HepG2 (cell line): ENCODE measurements at regions not wholly inside any gene's neighbourhood (a gene's known extent, or its start where the extent isn't known, plus 50 kb on each side); places are given as distances from the start of the nearest gene placed in this dataset.

Experiments
- ATAC-seq: fragments of 200-7000 bp; cut with Tn5 transposase; 3 replicates; pipeline ENCODE4 v1.9.1; 2020; ENCODE audit warnings: mild to moderate bottlenecking, moderate library complexity
- BruUV-seq: library from RNA; stranded (reverse); fragments of 400-500 nt; replicated peaks from 2 replicates; lab custom pipeline; 2021; lab: Mats Ljungman, UMichigan
- CTCF ChIA-PET: fragments of 300-600 bp; formaldehyde crosslinking; extraction: SDS; loops from one replicate; lab custom pipeline; 2021; ENCODE audit warnings: low total read pairs, inconsistent platforms, low intra/inter-chr PET ratio; lab: Yijun Ruan, JAX
- POLR2A ChIA-PET: fragments of 350-600 bp; sonication (Branson Sonifier 250); formaldehyde crosslinking; loops from one replicate; lab custom pipeline; 2020; ENCODE audit warnings: antibody characterized with exemption, inconsistent platforms; lab: Yijun Ruan, JAX
- DNase-seq: peaks from one replicate; pipeline ENCODE4 v3.0.0-alpha.2; 2015; ENCODE audit warnings: low spot score
- FAIRE-seq: peaks from 3 replicates; lab custom pipeline; 2011; peaks lifted over from hg19 to GRCh38; lab: Jason Lieb, UNC
- H2AFZ ChIP-seq: one replicate; pipeline ENCODE4 v1.6.1; 2011; ENCODE audit warnings: low read length, inconsistent platforms
- H3K27ac ChIP-seq: fragments of 300-600 bp; 3 replicates; pipeline ENCODE4 v1.8.0; 2011; ENCODE audit warnings: mixed run types, mild to moderate bottlenecking, mixed read lengths, low read length, inconsistent platforms; ENCODE audit not compliant: insufficient read depth; ENCODE audit errors: extremely low read length
- H3K27me3 ChIP-seq, 2 experiments: fragments of 200-600 bp in 1 of 2; 2 replicates in 1 of 2; 3 replicates in 1 of 2; pipeline versions ENCODE4 v1.6.0 to v1.8.0; 2011; ENCODE audit warnings: low read length in 2 of 2, mild to moderate bottlenecking in 2 of 2, moderate library complexity in 2 of 2, inconsistent platforms in 1 of 2; ENCODE audit not compliant: insufficient read depth in 2 of 2, control insufficient read depth in 1 of 2
- H3K36me3 ChIP-seq, 2 experiments: fragments of 200-600 bp in 1 of 2; replicated peaks in 1 of 2; 2 replicates in 1 of 2; 3 replicates in 1 of 2; pipeline versions ENCODE4 v1.5.1 to v1.8.0; 2011; ENCODE audit warnings: low read length in 2 of 2, inconsistent platforms in 1 of 2; ENCODE audit not compliant: insufficient read depth in 2 of 2, control insufficient read depth in 1 of 2
- H3K4me1 ChIP-seq: 2 replicates; pipeline ENCODE4 v1.5.1; 2012; ENCODE audit warnings: low read length, inconsistent platforms; ENCODE audit not compliant: insufficient read depth
- H3K4me2 ChIP-seq: 2 replicates; pipeline ENCODE4 v1.6.0; 2011; ENCODE audit warnings: low read depth, low read length, inconsistent platforms
- H3K4me3 ChIP-seq, 3 experiments: fragments of 200-600 bp in 1 of 3; sonication (generic), shearing (Covaris generic) in 1 of 3; replicated peaks in 1 of 3; 2 replicates each; pipeline ENCODE4 v1.5.1; 2011 to 2016; ENCODE audit warnings: low read length in 3 of 3, inconsistent platforms in 2 of 3, low read depth in 2 of 3, mild to moderate bottlenecking in 2 of 3, control low read depth in 1 of 3, mixed read lengths in 1 of 3; ENCODE audit not compliant: insufficient read depth in 1 of 3
- H3K79me2 ChIP-seq: one replicate; pipeline ENCODE4 v1.6.1; 2011; ENCODE audit warnings: low read length, inconsistent platforms; ENCODE audit not compliant: insufficient read depth
- H3K9ac ChIP-seq: 2 replicates; pipeline ENCODE4 v1.6.0; 2011; ENCODE audit warnings: mild to moderate bottlenecking, low read depth, low read length, inconsistent platforms; ENCODE audit not compliant: insufficient read depth
- H3K9me3 ChIP-seq: 2 replicates; pipeline ENCODE4 v1.5.1; 2012; ENCODE audit warnings: mild to moderate bottlenecking, low read length
- H4K20me1 ChIP-seq: 2 replicates; pipeline ENCODE4 v1.6.0; 2011; ENCODE audit warnings: inconsistent platforms, mild to moderate bottlenecking, low read length, moderate library complexity; ENCODE audit not compliant: insufficient read depth
- AGO1 ChIP-seq: fragments of 200-400 bp; formaldehyde crosslinking; IDR thresholded peaks from 2 replicates; pipeline ENCODE4 v1.6.1; 2017; ENCODE audit warnings: mild to moderate bottlenecking, low read depth, low read length, moderate library complexity; ENCODE audit not compliant: poor library complexity, severe bottlenecking
- ARNT ChIP-seq: fragments of 450-650 bp; IDR thresholded peaks from 2 replicates; pipeline ENCODE4 v1.6.1; 2017
- FLYWCH1 ChIP-seq: sonication (generic); formaldehyde crosslinking; IDR thresholded peaks from 2 replicates; pipeline ENCODE4 v1.8.1; 2023; ENCODE audit warnings: mild to moderate bottlenecking, missing genetic modification reagents
- HDAC1 ChIP-seq: sonication (generic); formaldehyde crosslinking; IDR thresholded peaks from 2 replicates; pipeline ENCODE4 v1.5.1; 2020; ENCODE audit warnings: mild to moderate bottlenecking, missing genetic modification reagents
- MAF1 ChIP-seq: sonication (generic); formaldehyde crosslinking; IDR thresholded peaks from 2 replicates; pipeline ENCODE4 v1.5.0; 2020; ENCODE audit warnings: missing genetic modification reagents, borderline replicate concordance
- MAFG ChIP-seq: sonication (generic); formaldehyde crosslinking; IDR thresholded peaks from 2 replicates; pipeline ENCODE4 v1.5.1; 2020; ENCODE audit warnings: mild to moderate bottlenecking, missing genetic modification reagents
- NR1H2 ChIP-seq: sonication (generic); formaldehyde crosslinking; IDR thresholded peaks from 2 replicates; pipeline ENCODE4 v1.8.1; 2022; ENCODE audit warnings: low read depth, missing genetic modification reagents, borderline replicate concordance
- POLR2AphosphoS5 ChIP-seq: IDR thresholded peaks from 2 replicates; pipeline ENCODE4 v1.6.1; 2012; ENCODE audit warnings: low read depth, low read length
- REL ChIP-seq: sonication (generic); formaldehyde crosslinking; conservative IDR thresholded peaks from 2 replicates; pipeline ENCODE4 v1.8.0; 2022; ENCODE audit warnings: mild to moderate bottlenecking, missing genetic modification reagents, moderate library complexity
- RFX1 ChIP-seq: fragments of 450-650 bp; IDR thresholded peaks from 2 replicates; pipeline ENCODE4 v1.6.1; 2017
- SIX1 ChIP-seq: sonication (generic); formaldehyde crosslinking; IDR thresholded peaks from 2 replicates; pipeline ENCODE4 v1.4.0; 2020; ENCODE audit warnings: missing genetic modification reagents, borderline replicate concordance
- SMAD3 ChIP-seq: sonication (generic); formaldehyde crosslinking; IDR thresholded peaks from 2 replicates; pipeline ENCODE4 v1.4.0; 2020; ENCODE audit warnings: missing genetic modification reagents
- SMC3 ChIP-seq: IDR thresholded peaks from 2 replicates; pipeline ENCODE4 v1.6.1; 2011; ENCODE audit warnings: low read length, improper control_type of control experiment
- SOX5 ChIP-seq: IDR thresholded peaks from 2 replicates; pipeline ENCODE4 v1.6.1; 2016; ENCODE audit warnings: borderline replicate concordance
- ZBTB25 ChIP-seq: IDR thresholded peaks from 2 replicates; pipeline ENCODE4 v1.6.1; 2018; ENCODE audit warnings: missing genetic modification reagents
- ZMAT3 ChIP-seq: sonication (generic); formaldehyde crosslinking; conservative IDR thresholded peaks from 2 replicates; pipeline ENCODE4 v1.7.0; 2021; ENCODE audit warnings: missing genetic modification reagents
- ZNF33B ChIP-seq: sonication (generic); formaldehyde crosslinking; IDR thresholded peaks from 2 replicates; pipeline ENCODE4 v1.5.1; 2020; ENCODE audit warnings: mild to moderate bottlenecking, missing genetic modification reagents
- ZNF468 ChIP-seq: sonication (generic); formaldehyde crosslinking; IDR thresholded peaks from 2 replicates; pipeline ENCODE4 v1.8.0; 2022; ENCODE audit warnings: mild to moderate bottlenecking, moderate library complexity, missing genetic modification reagents
- ZNF576 ChIP-seq: sonication (generic); formaldehyde crosslinking; IDR thresholded peaks from 2 replicates; pipeline ENCODE4 v1.4.0; 2020; ENCODE audit warnings: mild to moderate bottlenecking, missing genetic modification reagents
- ZNF709 ChIP-seq: sonication (generic); formaldehyde crosslinking; IDR thresholded peaks from 2 replicates; pipeline ENCODE4 v1.5.0; 2020; ENCODE audit warnings: mild to moderate bottlenecking, missing genetic modification reagents
- ZNF879 ChIP-seq: sonication (generic); formaldehyde crosslinking; IDR thresholded peaks from 2 replicates; pipeline ENCODE4 v1.8.1; 2023; ENCODE audit warnings: missing genetic modification reagents
- WGBS: methylation state at CpG from one replicate; pipeline ENCODE4 v1.1.6; 2017; ENCODE audit warnings: low lambda C conversion rate; 5-methylcytosine and 5-hydroxymethylcytosine counted together
- in situ Hi-C: cut with HindIII; loops from 2 replicates; pipeline ENCODE4 v1.10.0; 2017; ENCODE audit warnings: low pct_unique_long_range_greater_than_20kb; ENCODE audit not compliant: extremely low pct_ligation_motif_present
- intact Hi-C: fragments of 100-400 bp; cut with micrococcal nuclease; formaldehyde crosslinking; loops from one replicate; pipeline ENCODE4 v1.10.0; 2022; ENCODE audit not compliant: unreplicated experiment

GRCh38 chr11:121367844-121368225 is 75.3 kb downstream of the SC5D start:
- Histone ChIP-seq H3K9ac (no peak overlapping the region), H4K20me1 (no peaks in the 10 kb centered on the region), H3K27ac (no peak overlapping the region), H3K4me2 (no peak overlapping the region), H3K36me3 (no peaks in the 10 kb centered on the region), H2AFZ (no peak overlapping the region), H3K27me3 (peaks cover 0 to 26% of the 10 kb centered on the region in 2 experiments; a peak in 4 of 5 replicates), H3K9me3 (no peaks in the 10 kb centered on the region), H3K4me3 (no peak overlapping the region), H3K4me1 (no peaks in the 10 kb centered on the region), H3K79me2 (no peaks in the 10 kb centered on the region)
- BruUV-seq: no TSS peak
- in situ Hi-C loops: no loop called here
- 15% methylated on average over 2 of the region's 2 CpGs for WGBS
- no peak for TF ChIP-seq AGO1
- no peak for TF ChIP-seq ZMAT3 (CRISPR knock-in tag)
- no peak for TF ChIP-seq POLR2AphosphoS5
- TF ChIP-seq ZNF879 (CRISPR knock-in tag): no peak
- no peak for TF ChIP-seq ARNT
- TF ChIP-seq REL (CRISPR knock-in tag): no peak
- no peak for TF ChIP-seq SOX5 (CRISPR knock-in tag)
- TF ChIP-seq RFX1: no peak
- DNase-seq (no peak), ATAC-seq (no peak), FAIRE-seq (no peak)
- CTCF ChIA-PET: no interaction called here
- intact Hi-C loops: no loop called here
- POLR2A ChIA-PET: no interaction called here

GRCh38 chr11:121368364-121369240 is 76.0 kb downstream of the SC5D start:
- 20% methylated on average over 8 of the region's 8 CpGs for WGBS
- Histone ChIP-seq H4K20me1 (no peaks in the 10 kb centered on the region), H3K27ac (no peak overlapping the region), H3K9me3 (no peaks in the 10 kb centered on the region), H3K9ac (no peak overlapping the region), H3K79me2 (no peaks in the 10 kb centered on the region), H3K4me3 (no peak overlapping the region), H2AFZ (no peak overlapping the region), H3K4me2 (no peak overlapping the region), H3K4me1 (no peaks in the 10 kb centered on the region), H3K36me3 (no peaks in the 10 kb centered on the region), H3K27me3 (peaks cover 0 to 25% of the 10 kb centered on the region in 2 experiments; a peak in 4 of 5 replicates)
- ATAC-seq: no peak
- DNase-seq: no peak
- no peak for FAIRE-seq
- BruUV-seq: no TSS peak
- intact Hi-C loops (no loop called here), in situ Hi-C loops (no loop called here)
- POLR2A ChIA-PET: no interaction called here
- CTCF ChIA-PET: no interaction called here
- no peak for TF ChIP-seq FLYWCH1
- TF ChIP-seq ZBTB25 (CRISPR knock-in tag): no peak
- no peak for TF ChIP-seq ZNF468 (CRISPR knock-in tag)
- no peak for TF ChIP-seq SMAD3 (CRISPR knock-in tag)
- no peak for TF ChIP-seq ZNF33B (CRISPR knock-in tag)
- TF ChIP-seq HDAC1 (CRISPR knock-in tag): no peak
- no peak for TF ChIP-seq MAFG
- TF ChIP-seq NR1H2 (CRISPR knock-in tag): no peak
- TF ChIP-seq ARNT: no peak
- no peak for TF ChIP-seq MAF1 (CRISPR knock-in tag)
- TF ChIP-seq SIX1 (CRISPR knock-in tag): no peak
- TF ChIP-seq ZNF576 (CRISPR knock-in tag): no peak
- TF ChIP-seq SMC3: no peak
- TF ChIP-seq ZNF709 (CRISPR knock-in tag): no peak
